Stomach (tissue), 4 donors: ENCODE measurements at regions not wholly inside any gene's neighbourhood (a gene's known extent, or its start where the extent isn't known, plus 50 kb on each side); places are given as distances from the start of the nearest gene placed in this dataset.

Source experiments
- POLR2A ChIP-seq, 4 donors: fragments of 450-650 bp; IDR thresholded peaks; one replicate each; pipeline ENCODE4 v1.6.1; 2016; ENCODE audit warnings: antibody characterized with exemption in 4 of 4, control low read depth in 2 of 4, mild to moderate bottlenecking in 1 of 4, moderate library complexity in 1 of 4
- POLR2AphosphoS5 ChIP-seq, 3 donors: sonication (generic); formaldehyde crosslinking; IDR thresholded peaks; one replicate each; pipeline ENCODE4 v1.6.1; 2016; ENCODE audit warnings: antibody characterized with exemption in 3 of 3
- TF ChIP-seq, protein P1 (sequence below), 7 experiments: fragments of 450-650 bp in 4 of 7; fragments of 200-600 bp in 3 of 7; sonication (generic) in 3 of 7; IDR thresholded peaks; one replicate each; pipeline ENCODE4 v1.5.1; 2016 to 2019; ENCODE audit warnings: antibody characterized with exemption in 7 of 7, control low read depth in 2 of 7, mild to moderate bottlenecking in 1 of 7

DNA sequence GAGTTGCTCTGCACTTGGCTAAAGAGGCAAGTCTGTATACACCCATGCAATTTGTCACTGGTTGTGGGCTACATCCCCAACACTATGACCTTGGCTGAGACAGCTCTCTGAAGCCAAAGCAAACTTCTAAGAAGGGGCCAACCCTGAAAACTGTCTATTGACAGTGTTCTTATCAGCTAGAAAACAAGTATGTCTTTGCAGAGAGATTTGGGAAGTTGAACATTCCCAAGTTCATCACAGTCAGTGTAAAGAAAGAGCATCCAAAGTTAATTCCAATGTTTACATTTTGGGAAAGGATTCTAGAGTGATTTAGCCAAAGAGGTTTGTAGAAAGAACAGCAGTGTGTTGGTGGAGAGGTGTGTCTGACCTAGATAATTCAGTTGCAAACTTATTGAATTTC is 711.1 kb upstream of the CHD1 start:
- TF ChIP-seq POLR2A (IDR thresholded peaks at IDR 0.05) = no peak
- TF ChIP-seq POLR2AphosphoS5 (IDR thresholded peaks at IDR 0.05) = no peak
- TF ChIP-seq, protein P1, sequence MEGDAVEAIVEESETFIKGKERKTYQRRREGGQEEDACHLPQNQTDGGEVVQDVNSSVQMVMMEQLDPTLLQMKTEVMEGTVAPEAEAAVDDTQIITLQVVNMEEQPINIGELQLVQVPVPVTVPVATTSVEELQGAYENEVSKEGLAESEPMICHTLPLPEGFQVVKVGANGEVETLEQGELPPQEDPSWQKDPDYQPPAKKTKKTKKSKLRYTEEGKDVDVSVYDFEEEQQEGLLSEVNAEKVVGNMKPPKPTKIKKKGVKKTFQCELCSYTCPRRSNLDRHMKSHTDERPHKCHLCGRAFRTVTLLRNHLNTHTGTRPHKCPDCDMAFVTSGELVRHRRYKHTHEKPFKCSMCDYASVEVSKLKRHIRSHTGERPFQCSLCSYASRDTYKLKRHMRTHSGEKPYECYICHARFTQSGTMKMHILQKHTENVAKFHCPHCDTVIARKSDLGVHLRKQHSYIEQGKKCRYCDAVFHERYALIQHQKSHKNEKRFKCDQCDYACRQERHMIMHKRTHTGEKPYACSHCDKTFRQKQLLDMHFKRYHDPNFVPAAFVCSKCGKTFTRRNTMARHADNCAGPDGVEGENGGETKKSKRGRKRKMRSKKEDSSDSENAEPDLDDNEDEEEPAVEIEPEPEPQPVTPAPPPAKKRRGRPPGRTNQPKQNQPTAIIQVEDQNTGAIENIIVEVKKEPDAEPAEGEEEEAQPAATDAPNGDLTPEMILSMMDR (IDR thresholded peaks at IDR 0.05) = no peak
